ENCODE measurements at regions not wholly inside any gene's neighbourhood (a gene's known extent, or its start where the extent isn't known, plus 50 kb on each side); places are given as distances from the start of the nearest gene placed in this dataset.

DNA sequence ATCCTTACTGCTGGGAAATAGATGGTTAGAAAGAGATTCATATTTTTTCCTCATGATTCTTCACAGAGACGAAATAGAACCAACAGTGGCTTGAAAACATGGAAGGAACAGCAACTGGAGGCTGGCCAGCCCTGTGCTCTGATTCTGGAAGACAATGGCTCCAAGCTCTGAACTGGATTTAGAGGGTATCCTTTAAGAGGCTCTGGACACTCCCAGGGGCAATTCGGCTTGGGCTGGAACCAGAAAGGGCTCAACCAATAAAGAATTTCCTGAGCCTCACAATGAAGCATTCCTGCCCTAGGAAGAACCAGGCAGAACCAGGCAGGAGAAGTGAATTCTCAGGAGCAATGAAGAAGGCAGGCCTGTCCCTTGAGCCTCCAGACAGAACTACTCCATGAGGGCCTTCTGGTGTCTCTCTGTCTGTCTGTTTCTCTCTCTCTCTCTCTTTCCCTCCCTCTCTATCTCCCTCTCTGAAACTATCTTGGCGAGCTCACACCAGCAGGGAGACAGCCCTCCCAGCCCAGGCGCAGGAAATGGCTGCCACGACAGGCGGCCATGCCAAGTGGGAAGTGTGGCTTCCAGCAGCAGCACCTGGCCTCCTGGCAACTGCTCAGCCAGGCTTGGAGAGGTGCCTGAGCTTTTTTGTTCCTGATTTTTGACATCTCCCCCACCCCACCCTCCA, 93.3 kb downstream of the RCN1 start:
- TF ChIP-seq, protein P1, sequence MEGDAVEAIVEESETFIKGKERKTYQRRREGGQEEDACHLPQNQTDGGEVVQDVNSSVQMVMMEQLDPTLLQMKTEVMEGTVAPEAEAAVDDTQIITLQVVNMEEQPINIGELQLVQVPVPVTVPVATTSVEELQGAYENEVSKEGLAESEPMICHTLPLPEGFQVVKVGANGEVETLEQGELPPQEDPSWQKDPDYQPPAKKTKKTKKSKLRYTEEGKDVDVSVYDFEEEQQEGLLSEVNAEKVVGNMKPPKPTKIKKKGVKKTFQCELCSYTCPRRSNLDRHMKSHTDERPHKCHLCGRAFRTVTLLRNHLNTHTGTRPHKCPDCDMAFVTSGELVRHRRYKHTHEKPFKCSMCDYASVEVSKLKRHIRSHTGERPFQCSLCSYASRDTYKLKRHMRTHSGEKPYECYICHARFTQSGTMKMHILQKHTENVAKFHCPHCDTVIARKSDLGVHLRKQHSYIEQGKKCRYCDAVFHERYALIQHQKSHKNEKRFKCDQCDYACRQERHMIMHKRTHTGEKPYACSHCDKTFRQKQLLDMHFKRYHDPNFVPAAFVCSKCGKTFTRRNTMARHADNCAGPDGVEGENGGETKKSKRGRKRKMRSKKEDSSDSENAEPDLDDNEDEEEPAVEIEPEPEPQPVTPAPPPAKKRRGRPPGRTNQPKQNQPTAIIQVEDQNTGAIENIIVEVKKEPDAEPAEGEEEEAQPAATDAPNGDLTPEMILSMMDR (IDR thresholded peaks at IDR 0.05) = no peak
- TF ChIP-seq POLR2A (IDR thresholded peaks at IDR 0.05) = no peak

All from tibial nerve (tissue), 3 donors.